HG02840 (cell line): ENCODE measurements at regions not wholly inside any gene's neighbourhood (a gene's known extent, or its start where the extent isn't known, plus 50 kb on each side); places are given as distances from the start of the nearest gene placed in this dataset.

Source experiments
- ATAC-seq: cut with Tn5 transposase; IDR thresholded peaks from one replicate; pipeline ENCODE4 v1.9.1; 2021; ENCODE audit warnings: mild to moderate bottlenecking, moderate library complexity, moderate number of reproducible peaks; ENCODE audit not compliant: unreplicated experiment, low FRiP score

DNA sequence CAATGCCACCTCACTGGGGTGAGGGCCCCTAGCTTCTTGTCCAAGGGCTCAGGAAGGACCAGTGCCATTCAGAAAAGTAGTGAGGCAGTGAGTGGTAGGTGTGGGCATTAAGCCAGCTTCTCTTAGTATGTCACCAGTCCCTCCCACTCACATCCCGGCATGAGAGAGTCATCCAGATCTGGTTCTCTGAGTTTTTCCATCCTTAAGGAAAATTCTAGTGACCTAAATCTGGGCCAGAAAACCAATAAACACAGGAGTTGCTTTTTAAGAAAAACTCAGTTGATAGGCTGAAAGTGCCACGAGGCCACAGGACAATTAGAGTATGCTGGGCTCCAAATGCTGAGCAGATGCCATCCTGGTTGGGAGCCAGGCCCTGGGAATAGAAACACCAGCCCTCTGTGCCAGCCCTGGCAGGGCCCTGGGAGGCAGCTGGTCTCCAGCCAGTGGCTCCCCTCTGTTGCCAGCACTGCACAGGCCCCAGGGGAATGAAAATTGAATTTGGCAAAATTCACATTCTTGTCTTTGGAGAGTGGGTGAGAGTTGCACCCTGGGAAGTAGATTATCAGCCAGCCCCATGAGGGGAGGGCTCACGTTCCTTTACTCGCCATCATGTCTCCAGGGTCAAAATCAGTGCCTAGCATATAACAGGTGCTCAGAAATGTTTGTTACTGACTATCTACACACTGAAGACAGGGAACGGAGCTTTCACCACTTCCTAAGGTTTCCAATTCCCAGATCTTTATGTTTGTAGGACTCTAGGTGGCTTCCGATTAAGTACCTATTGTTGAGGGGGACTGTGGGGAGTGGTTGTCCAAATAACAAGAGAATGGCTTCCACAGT is 52.8 kb downstream of the FAM43A start:
- ATAC-seq = no peak

DNA sequence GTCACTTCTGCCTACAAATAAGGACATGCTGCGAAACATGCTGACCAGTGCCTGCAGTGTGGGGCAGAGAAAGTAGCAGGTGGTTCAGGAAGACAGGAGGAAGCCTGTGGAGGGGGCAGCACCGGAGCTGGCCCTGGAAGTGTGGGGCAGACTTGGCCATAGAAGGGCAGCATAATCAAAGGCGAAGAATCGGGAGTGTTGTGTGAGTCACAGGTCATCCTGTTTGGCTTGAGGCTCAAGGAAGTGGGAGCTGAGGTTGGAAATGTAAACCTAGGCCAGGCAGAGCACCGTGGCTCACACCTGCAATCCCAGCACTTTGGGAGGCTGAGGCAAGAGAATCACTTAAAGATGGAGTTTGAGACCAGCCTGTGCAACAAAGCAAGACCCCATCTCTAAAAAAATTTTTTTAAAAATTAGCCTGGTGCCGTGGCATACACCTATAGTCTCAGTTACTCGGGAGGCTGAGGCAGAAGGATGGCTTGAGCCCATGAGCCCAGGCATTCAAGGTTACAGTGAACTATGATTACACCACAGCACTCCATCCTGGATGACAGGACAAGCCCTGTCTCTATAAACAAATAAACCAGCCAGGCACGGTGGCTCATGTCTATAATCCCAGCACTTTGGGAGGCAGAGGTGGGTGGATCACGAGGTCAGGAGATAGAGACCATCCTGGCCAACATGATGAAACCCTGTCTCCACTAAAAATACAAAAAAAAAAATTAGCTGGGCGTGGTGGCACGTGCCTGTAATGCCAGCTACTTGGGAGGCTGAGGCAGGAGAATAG is 54.0 kb downstream of the FAM43A start:
- no peak for ATAC-seq

DNA sequence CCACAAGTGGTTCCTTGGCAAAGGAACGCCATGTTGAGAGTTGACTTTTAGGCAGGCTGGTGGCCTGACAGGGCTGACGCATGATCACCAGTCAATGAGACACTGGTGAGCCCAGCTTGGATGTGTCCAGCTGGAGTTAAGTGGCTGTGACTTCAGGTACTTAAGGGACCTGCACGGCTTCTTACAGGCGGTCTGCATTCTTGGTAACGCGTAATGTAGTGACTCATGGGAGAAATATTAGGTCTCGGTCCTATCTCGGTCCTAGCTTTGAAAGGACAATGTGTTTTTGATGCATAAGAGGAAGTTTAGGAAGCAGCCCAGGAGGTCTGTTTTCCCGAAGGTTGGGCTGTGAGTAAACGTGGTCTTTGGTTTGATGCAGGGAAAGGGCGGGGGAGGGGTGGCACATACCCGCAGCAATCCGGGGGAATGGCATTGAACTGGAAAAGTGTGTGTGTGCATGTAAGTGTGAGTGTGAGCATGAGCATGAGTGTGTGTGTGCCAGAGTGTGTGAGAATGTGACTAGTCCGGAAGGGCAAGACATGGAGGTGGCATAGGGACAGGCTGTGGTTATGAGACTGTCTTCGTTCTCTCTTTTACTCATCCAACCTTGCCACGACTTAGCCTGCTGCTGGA is 55.3 kb downstream of the FAM43A start:
- ATAC-seq = no peak

DNA sequence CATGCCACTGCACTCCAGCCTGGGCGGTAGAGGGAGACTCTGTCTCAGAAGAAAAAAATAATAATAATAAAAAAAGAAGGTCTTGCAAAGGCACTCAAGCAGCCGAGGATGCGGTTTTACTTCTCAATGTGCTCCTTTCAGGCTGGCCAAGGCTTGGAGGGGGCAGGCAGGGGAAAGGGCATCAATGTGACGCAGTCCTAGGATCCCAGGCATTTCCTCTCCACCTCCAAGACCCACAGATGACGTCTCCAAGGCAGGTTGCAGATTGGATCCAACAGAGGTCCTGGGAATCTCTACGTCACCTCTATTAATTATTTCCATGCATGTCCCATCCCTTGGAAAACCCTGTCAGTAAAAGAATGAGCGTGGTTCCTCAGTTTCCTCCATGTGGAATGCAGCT is 56.2 kb downstream of the FAM43A start:
- ATAC-seq = no peak

DNA sequence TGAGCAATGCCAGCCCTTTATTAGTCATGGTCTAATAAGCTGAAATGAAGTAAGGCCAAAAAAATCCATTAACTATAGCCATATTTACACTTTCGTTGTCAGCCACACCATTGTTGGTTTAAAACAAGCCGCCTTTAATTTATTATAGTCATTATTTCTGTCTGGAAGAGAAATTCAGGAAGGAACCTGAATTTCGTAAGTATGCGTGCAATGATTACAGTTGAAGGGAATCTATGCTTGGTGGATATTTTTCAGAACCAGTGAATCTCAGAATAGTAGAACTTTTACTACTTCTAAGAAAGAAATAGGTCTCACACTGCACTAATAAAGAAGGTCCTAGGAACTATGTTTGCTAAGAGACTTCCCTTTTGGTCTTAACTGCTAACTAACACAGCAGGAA is 59.1 kb downstream of the FAM43A start:
- no peak for ATAC-seq

DNA sequence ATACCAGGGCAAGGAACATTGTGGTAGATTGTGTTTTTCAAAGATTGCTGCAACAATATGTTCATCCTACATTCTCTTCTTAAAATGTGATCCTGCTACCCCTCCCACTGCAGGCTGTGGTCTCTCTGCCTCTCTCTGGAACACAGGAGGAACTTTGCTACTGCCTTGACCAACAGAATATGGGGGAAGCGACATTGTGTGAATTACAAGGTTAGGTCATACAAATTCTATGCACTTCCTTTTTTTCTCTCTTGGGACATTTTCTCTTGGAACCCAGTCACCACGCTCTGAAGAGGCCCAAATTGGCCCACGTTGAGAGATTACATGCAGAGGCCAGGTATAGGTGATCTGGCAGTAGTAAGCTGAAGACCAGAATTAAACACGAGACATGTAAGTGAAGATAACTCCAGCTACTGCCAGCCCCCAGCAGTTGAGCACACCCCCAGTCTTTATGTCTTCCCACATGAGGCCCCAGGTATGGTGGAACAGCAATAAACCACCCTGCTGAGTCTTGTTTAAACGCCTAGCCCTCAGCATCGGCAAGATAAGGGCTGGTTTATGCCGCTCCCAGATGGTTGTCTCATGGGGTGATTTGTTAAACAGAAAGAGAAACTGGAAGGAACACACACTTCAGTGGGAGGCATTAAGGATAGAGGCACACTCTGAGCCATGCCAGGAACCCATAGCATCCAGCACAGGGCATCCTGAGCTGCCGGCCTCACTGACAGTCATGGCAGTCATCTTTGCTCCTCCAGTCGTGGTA is 59.9 kb downstream of the FAM43A start:
- ATAC-seq = no peak

DNA sequence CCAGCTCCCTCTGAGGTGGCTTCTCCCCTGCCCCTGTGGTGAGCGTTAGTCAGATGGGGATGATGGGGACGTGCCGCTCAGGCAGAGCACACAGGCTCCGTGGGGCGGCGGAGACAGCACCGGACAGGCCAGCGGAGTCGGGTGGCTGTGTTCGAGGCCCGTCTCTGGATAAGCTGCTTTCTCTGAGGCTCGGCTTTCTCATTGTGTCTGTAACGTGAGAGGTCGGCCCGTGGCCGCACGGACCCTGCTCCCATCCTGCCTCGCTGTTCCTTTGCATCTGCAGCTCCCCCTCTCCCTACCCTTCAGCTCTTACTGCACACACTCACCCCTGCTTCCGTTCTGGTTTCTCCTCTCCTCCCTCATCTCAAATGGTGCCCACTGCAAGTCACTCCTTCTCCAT is 62.5 kb downstream of the FAM43A start:
- no peak for ATAC-seq

DNA sequence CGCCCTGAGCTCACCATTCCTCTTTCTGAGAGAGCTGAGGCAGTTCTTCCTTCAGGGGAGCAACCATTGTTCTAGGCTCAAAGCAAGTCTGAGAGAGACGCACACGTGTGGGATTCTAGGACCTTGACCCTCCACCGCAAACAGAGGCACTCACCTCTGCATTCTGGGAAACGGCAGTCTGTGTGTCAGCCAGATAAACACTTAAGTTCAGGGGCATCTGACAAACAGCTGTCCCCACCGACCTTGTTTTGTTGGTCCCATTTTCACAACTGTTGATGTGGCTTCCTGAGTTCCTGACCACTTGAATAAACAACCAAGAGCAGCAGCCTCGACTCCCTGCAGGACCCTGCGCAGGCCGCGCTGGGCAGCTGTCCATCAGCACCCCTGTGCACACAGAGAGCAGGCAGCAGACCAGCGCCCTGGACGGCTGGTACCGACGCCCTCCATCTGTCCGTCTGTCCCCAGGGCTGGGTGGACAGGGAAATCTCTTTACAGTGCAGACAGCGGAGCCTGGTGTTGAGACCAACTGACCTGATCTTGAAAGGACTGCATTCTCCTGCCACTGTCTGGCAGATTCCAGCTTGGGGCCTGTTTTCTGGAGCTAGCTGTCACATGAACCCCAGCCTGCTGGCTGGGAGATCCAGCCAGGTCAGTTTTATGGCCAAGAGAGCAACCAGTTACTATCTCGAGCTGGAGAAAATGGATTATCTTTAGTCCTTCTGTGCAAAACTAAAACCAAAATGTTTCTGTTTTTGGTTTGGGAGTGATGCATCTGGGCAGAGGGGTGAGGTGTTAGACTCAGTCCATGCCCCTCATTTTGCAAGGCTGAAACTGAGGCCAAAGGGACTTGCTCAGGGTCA is 64.2 kb downstream of the FAM43A start:
- no peak for ATAC-seq

DNA sequence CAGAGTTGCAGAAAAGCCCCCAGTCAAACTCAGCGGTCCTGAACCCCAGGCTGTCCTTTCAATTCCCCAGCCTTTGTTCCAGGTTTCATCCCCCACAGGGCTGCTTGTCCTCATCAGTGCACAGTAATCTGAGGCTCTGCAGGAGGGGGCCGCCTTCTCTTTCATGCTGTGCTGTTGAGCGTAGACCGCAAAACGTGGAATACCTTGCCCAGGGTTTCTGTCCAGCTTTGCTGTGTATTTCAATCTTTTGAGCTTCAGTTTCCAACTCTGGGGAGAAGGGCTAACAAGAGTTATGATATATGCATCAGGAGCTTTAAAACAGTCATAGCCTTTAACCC is 64.8 kb downstream of the FAM43A start:
- ATAC-seq = no peak

DNA sequence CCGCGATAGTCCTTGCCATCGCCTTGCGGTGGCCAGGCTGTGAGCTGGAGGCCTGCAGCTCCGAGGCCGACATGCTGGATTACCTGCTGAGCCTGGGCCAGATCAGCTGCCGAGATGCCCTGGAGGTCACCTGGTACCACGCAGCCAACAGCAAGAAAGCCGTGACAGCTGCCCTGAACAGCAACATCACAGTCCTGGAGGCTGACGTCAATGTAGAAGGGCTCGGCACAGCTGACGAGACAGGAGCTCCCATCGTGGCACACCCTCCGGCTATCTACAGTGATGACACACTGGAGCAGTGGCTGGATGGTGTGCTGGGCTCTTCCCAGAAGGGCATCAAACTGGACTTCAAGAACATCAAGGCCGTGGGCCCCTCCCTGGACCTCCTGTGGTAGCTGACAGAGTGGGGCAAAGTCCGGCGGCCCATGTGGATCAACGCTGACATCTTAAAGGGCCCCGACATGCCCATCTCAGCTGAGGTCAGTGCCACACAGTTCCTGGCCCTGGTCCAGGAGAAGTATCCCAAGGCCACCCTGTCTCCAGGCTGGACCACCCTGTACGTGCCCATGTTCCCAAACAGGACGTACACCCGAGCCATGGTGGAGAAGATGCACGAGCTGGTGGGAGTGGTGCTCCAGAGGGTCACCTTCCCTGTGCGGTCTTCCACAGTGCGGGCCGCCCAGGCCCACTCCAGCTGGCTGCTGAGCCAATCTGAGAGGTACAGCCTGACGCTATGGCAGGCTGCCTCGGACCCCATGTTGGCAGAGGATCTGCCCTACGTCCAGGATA is 70.2 kb downstream of the FAM43A start:
- no peak for ATAC-seq

DNA sequence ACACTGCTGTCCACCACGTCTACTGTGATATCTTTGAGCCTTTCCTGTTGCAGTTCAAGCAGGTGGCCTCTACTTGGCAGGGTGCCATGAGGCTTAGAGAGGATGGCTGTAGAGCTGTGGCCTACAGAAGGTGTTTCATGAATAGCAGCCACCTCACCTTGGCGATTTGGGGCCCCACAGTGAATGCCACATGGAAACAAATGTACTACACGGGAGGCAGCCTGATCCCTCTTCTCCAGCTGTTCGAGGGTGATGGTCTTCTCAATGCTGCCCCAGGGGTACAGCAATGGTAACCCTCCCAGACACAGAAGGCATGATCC is 70.7 kb downstream of the FAM43A start:
- ATAC-seq = no peak

DNA sequence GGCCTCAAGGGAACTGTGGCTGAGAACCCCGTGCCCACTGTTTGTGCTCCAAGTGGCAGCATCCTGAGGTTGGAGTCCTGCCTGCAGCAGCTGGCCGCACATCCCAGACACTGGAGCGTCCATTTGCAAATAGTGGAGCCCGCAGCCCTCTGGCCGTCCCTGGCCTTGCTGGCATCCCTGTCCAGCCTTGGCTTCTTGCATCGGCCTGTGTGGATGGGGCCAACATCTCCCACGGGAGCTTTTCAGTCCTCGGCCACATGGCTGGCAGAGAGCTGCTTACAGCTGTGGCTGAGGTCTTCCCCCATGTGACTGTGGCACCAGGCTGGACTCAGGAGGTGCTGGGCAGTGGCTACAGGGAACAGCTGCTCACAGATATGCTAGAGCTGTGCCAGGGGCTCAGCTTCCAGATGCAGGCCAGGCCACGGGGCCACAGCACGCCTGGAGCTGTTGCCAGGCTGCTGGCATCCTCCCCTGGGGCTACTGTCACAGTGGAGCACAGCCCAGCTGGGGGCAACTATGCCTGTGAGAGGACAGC is 71.2 kb downstream of the FAM43A start:
- no peak for ATAC-seq

DNA sequence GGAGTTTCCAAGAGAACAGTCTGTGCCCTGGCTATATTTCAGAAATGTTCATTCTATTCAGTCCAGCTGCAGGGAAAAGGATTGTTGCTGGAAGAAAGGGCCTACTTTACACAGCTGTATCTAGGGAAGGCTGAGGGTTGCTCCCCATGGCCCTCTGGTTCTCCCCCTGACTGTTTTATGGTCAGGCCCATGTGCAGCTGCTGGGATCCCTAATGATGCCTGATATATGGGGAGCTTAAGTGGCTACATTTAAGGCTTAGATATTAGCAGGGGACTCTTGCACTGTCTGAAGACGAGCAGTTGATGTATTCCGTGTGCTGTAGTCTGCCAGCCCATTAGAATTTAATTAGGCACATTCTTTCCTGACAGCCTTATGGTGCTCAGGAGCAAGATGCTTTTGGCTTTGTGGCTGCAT is 72.0 kb downstream of the FAM43A start:
- ATAC-seq = no peak

DNA sequence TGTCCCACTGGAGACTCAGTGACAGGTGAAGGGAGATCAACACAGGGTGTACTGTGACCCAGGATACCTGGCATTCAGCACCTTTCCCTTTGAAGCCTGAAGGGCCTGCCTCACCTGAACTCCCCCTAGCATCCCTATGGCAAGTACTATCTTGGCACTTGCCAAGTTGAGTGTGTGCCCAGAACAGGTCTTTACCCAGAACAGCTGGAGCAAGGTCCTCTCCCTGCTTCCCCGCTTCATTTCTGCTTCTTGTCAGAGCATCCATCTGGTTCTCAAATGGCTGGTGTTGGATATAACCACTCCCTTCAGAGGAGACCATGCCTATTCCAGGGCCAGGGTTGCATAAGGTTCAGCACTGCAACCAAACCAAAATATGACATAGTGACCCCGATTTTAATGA is 73.0 kb downstream of the FAM43A start:
- no peak for ATAC-seq

DNA sequence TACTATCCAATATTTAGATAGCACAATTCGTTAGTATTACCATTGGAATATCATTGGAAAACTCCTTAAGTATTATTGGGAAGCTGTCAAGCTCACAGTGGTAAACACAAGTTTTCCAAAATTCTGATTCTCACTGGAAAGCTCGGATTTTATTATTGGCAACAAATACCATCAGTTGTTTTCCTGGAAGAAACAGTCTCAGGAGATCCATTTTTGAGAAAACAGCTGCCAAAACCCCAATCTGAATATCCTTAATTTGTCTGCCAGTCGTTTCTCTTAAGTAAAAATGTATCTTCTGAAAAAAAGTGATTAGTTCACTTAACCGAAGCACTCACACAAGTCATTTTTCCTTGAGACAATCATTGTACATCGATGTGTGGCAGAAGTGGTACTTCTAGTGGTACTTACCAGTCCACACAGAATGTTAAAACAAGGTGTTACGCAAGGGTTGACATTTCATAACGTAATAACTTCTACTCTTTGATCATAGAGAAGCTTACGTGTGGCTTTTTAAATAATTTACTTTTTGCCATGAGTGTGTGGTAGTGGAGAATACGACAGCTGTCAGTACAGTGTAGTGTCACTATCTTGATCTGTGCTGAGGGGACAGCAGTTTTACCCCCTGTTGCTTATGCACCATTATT is 74.9 kb downstream of the FAM43A start:
- ATAC-seq = no peak

DNA sequence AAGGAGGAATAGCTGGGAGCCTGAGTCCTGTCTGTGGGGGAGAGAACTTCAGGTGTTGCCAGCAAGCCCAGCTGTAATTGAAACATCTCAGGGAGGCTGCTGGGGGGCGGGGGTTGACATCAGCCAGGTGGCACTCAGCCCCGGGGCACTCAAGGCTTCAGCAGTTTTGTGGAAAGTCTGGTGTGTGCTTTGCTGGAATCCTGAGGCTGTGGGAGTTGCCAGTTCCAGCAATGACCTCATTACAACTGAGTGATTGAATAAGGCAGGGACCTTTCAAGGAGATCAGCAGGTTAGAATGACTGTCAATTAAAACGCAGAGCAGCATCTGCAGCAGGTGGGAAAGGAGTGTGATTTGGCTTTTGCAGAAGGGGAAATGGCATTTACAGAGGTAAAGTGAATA is 75.7 kb downstream of the FAM43A start:
- no peak for ATAC-seq

DNA sequence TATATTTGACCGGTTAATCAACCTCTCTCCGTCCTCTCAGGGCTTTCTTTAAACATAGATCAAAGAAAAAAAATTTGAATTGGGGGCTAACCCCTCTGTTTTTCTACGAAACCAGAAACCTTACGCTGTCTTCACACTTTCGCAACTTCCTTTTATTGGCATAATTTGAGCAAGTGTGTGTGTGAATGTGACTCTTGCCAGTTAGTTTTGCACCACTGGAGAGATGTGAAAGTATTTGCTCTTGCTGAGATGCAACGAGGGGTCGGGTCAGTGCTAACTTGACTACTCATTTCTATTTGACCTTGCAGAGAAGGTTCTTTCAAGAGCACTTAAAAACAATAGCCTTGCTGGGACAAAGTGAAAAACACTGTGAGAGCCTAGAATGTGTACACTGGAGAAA is 81.2 kb downstream of the FAM43A start:
- ATAC-seq = no peak

DNA sequence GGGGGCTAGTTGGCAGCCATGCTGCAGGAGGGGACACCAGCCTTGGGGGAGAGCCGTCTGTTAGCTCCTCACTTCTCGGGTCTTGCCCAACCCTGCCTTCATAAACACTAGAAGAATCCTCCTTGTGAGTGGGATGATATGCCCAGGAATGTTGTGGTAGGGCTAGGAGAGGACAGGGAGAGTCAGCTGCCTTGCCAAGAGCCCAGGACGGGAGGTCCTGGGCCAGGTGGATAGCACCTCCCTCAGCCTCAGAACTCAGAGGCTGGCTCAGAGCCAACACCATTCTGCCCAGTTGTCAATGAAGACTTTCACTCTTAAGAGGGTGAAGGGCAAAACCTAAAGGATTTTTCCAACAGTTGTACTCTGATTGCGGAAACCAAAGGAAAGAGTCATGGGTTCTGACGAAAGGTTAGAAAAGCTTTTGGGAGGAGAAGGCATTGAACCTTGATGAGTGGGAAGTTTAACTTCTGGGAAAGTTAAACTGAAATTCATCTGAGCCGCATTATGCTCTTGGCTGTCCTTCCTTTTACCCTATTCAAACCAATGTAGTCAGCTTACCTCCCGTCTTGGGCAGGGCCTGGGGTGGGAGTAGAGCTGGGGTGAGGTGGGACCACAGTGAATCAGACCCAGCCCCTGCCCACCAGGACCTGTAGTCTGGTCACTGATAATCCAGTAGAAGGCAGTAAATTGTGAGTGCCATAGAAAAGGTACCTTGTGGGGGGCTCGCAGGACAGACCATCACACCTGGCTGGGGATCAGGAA is 81.9 kb downstream of the FAM43A start:
- ATAC-seq = no peak
